ENCODE measurements at regions not wholly inside any gene's neighbourhood (a gene's known extent, or its start where the extent isn't known, plus 50 kb on each side); places are given as distances from the start of the nearest gene placed in this dataset.

GRCh38 chr9:100661668-100662067 lies 83.8 kb downstream of the CAVIN4 start:
- H3K4me3 ChIP-seq (ENCODE audit: low read depth in 1 of 2, low read length in 1 of 2): no peak overlapping the region
- TF ChIP-seq CTCF (IDR thresholded peaks at IDR 0.05): no peak

DNA sequence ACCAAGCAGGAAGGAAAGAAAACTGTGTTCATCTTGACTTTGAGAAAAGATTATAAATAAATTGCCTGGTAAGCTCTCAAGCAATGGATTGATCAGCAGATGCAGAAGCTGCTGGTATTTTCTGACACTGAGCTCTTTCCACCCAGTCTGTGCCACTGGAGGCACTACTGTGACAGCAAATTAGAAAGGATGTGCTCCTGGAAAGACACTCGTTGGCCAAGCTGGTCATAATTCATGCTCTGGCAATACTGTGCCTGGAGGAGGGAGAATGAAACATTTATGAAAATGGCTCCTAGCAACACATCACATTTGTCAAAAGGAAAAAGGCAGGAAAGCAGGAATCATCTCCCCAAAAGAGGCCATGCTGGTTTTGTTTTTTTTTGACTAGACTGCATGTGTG lies 84.2 kb downstream of the CAVIN4 start:
- H3K27ac ChIP-seq: no peak overlapping the region
- TF ChIP-seq CTCF (IDR thresholded peaks at IDR 0.05): no peak
- H3K4me1 ChIP-seq (ENCODE audit: control insufficient read depth in 1 of 2, insufficient read depth in 1 of 2, low read depth in 1 of 2, low read length in 1 of 2): no peaks in the 10 kb centered on the region
- H3K36me3 ChIP-seq: no peaks in the 10 kb centered on the region
- no peak overlapping the region for H3K4me3 ChIP-seq (ENCODE audit: low read depth in 1 of 2, low read length in 1 of 2)
- no peaks in the 10 kb centered on the region for H3K9me3 ChIP-seq
- H3K27me3 ChIP-seq: no peaks in the 10 kb centered on the region

More at GRCh38 chr9:100661668-100662067, 83.8 kb downstream of the CAVIN4 start:
- Histone ChIP-seq H3K27me3 (no peaks in the 10 kb centered on the region), H3K9me3 (no peaks in the 10 kb centered on the region), H3K4me1 (ENCODE audit: control insufficient read depth in 1 of 2, insufficient read depth in 1 of 2, low read depth in 1 of 2, low read length in 1 of 2) (no peaks in the 10 kb centered on the region), H3K36me3 (no peaks in the 10 kb centered on the region), H3K27ac (no peak overlapping the region)

DNA sequence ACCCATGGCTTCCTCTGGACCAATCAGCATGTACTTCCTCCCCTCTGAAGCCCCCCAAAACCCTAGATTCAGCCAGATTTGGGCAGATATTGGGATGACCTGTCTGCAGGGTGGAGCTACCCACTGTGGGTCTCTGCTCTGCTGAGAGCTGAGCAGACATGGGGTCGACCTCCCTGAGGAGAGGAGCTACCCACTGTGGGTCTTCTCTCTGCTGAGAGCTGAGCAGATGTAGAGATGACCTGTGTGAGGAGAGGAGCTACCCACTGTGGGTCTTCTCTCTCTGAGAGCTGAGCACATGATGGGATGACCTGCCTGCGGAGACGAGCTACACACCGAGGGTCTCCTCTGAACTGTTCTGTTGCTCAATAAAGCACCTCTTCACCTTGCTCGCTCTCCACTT lies 89.6 kb downstream of the CAVIN4 start:
- no peak for TF ChIP-seq CTCF (IDR thresholded peaks at IDR 0.05)

GRCh38 chr9:100668024-100668423 lies 90.1 kb downstream of the CAVIN4 start:
- Histone ChIP-seq H3K27ac (no peak overlapping the region), H3K4me3 (ENCODE audit: low read depth in 1 of 2, low read length in 1 of 2) (no peak overlapping the region), H3K4me1 (ENCODE audit: control insufficient read depth in 1 of 2, insufficient read depth in 1 of 2, low read depth in 1 of 2, low read length in 1 of 2) (no peaks in the 10 kb centered on the region), H3K36me3 (no peaks in the 10 kb centered on the region), H3K27me3 (no peaks in the 10 kb centered on the region), H3K9me3 (no peaks in the 10 kb centered on the region)
- no peak for TF ChIP-seq CTCF (IDR thresholded peaks at IDR 0.05)

More for the DNA sequence above, 89.6 kb downstream of the CAVIN4 start:
- Histone ChIP-seq H3K36me3 (no peaks in the 10 kb centered on the region), H3K27me3 (no peaks in the 10 kb centered on the region), H3K9me3 (no peaks in the 10 kb centered on the region), H3K4me3 (ENCODE audit: low read depth in 1 of 2, low read length in 1 of 2) (no peak overlapping the region), H3K27ac (no peak overlapping the region), H3K4me1 (ENCODE audit: control insufficient read depth in 1 of 2, insufficient read depth in 1 of 2, low read depth in 1 of 2, low read length in 1 of 2) (no peaks in the 10 kb centered on the region)

DNA sequence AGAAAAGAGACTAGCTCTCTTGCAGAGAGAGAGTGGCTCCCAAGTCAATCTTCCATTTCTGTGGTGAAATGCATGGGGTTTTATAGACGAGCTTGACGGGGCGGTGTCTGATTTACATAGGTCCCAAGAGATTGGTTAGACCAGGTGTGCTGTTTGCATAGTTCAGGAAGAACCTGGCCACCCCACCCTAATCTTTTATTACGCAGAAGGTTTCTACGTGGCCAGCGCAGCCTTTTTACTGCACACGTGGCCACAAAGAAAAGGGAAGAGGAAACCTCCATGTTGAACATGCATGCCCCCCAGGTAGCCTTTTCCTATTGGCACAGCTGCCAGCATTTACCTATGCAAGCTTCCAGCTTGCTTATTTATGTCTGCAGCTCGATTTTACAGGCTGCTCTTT lies 92.1 kb downstream of the CAVIN4 start:
- no peaks in the 10 kb centered on the region for H3K9me3 ChIP-seq
- H3K27me3 ChIP-seq: no peaks in the 10 kb centered on the region
- no peak overlapping the region for H3K4me3 ChIP-seq (ENCODE audit: low read depth in 1 of 2, low read length in 1 of 2)
- no peaks in the 10 kb centered on the region for H3K36me3 ChIP-seq
- no peaks in the 10 kb centered on the region for H3K4me1 ChIP-seq (ENCODE audit: control insufficient read depth in 1 of 2, insufficient read depth in 1 of 2, low read depth in 1 of 2, low read length in 1 of 2)
- no peak overlapping the region for H3K27ac ChIP-seq
- TF ChIP-seq CTCF (IDR thresholded peaks at IDR 0.05): no peak

- no peaks in the 10 kb centered on the region for H3K36me3 ChIP-seq
- no peaks in the 10 kb centered on the region for H3K27me3 ChIP-seq
- no peaks in the 10 kb centered on the region for H3K4me1 ChIP-seq (ENCODE audit: control insufficient read depth in 1 of 2, insufficient read depth in 1 of 2, low read depth in 1 of 2, low read length in 1 of 2)
- no peak for TF ChIP-seq CTCF (IDR thresholded peaks at IDR 0.05)
- H3K9me3 ChIP-seq: no peaks in the 10 kb centered on the region
- no peak overlapping the region for H3K27ac ChIP-seq
- no peak overlapping the region for H3K4me3 ChIP-seq (ENCODE audit: low read depth in 1 of 2, low read length in 1 of 2)
Observed at GRCh38 chr9:100670719-100671118, 92.8 kb downstream of the CAVIN4 start.

Measured in neutrophil (primary cell).